ENCODE measurements at regions not wholly inside any gene's neighbourhood (a gene's known extent, or its start where the extent isn't known, plus 50 kb on each side); places are given as distances from the start of the nearest gene placed in this dataset.

- dilution Hi-C loops (cut with HindIII; ENCODE audit: low sequenced_read_pairs, unreplicated experiment) (no loop called here), intact Hi-C loops (cut with micrococcal nuclease) (no loop called here), in situ Hi-C loops (cut with MboI; ENCODE audit: low sequenced_read_pairs) (no loop called here)
- H3K4me3 ChIP-seq (ENCODE audit: insufficient read depth, low read depth, low read length): no peak overlapping the region
- ATAC-seq (ENCODE audit: low read depth): no peak
- no peak for DNase-seq
- no peak overlapping the region for H3K23ac ChIP-seq (ENCODE audit: low read depth, low read length)
- H3K27ac ChIP-seq (ENCODE audit: insufficient read depth, low read length): no peak overlapping the region
- H3K4me1 ChIP-seq (ENCODE audit: control insufficient read depth, insufficient read depth, low read length): no peaks in the 10 kb centered on the region
- no peak overlapping the region for H3K14ac ChIP-seq (replicated peaks; ENCODE audit: low read depth, low read length)
- no peak overlapping the region for H4K8ac ChIP-seq (ENCODE audit: low read depth in 2 of 2, low read length in 2 of 2)
- H3K4ac ChIP-seq (ENCODE audit: low read depth, low read length): no peak overlapping the region
- no peak overlapping the region for H2AK5ac ChIP-seq (ENCODE audit: low read depth, low read length)
- H2BK120ac ChIP-seq (ENCODE audit: low read depth, low read length): no peak overlapping the region
- H4K91ac ChIP-seq (ENCODE audit: insufficient read depth, low read depth, low read length): no peak overlapping the region
- H3K56ac ChIP-seq (ENCODE audit: extremely low read depth, insufficient read depth, low read length): no peak overlapping the region
- H3K4me2 ChIP-seq (ENCODE audit: low read depth, low read length): no peak overlapping the region
- H4K20me1 ChIP-seq (ENCODE audit: insufficient read depth, low read length): no peaks in the 10 kb centered on the region
- H2AFZ ChIP-seq (replicated peaks; ENCODE audit: low read length, poor library complexity): no peak overlapping the region
- H2BK20ac ChIP-seq (ENCODE audit: low read depth, low read length): no peak overlapping the region
- no peaks in the 10 kb centered on the region for H3K79me1 ChIP-seq (ENCODE audit: low read depth in 1 of 2, low read length in 2 of 2)
- POLR2A ChIA-PET (ENCODE audit: unreplicated experiment): no interaction called here
- no peak overlapping the region for H3K18ac ChIP-seq (ENCODE audit: low read depth, low read length)
- no peak overlapping the region for H2BK15ac ChIP-seq (ENCODE audit: low read depth, low read length)
- H3K9me3 ChIP-seq (ENCODE audit: control insufficient read depth, insufficient read depth, low read length): no peaks in the 10 kb centered on the region
- no TSS peak for BruUV-seq (replicated peaks)
- no peak overlapping the region for H3K9ac ChIP-seq (ENCODE audit: low read depth, low read length)
- H3K36me3 ChIP-seq (ENCODE audit: control insufficient read depth, insufficient read depth, low read length): no peaks in the 10 kb centered on the region
- H2AK9ac ChIP-seq (replicated peaks; ENCODE audit: low read depth, low read length, poor library complexity): no peak overlapping the region
- TF ChIP-seq RFX5 (IDR thresholded peaks at IDR 0.05; ENCODE audit: low read depth, low read length) (no peak), MAFK (IDR thresholded peaks at IDR 0.05; ENCODE audit: low read depth, low read length) (no peak), NFE2L2 (IDR thresholded peaks at IDR 0.05; ENCODE audit: low read depth, low read length) (no peak), RAD21 (IDR thresholded peaks at IDR 0.05; ENCODE audit: low read length) (no peak), CHD1 (IDR thresholded peaks at IDR 0.05; ENCODE audit: low read depth, low read length) (no peak), ELK1 (IDR thresholded peaks at IDR 0.05; ENCODE audit: borderline replicate concordance, low read depth, low read length) (no peak), RCOR1 (IDR thresholded peaks at IDR 0.05; ENCODE audit: insufficient replicate concordance, low read length) (no peak), FOS (IDR thresholded peaks at IDR 0.05; ENCODE audit: low read depth, low read length) (no peak)
- no peaks in the 10 kb centered on the region for H3K9me1 ChIP-seq (ENCODE audit: insufficient read depth, low read length)
- no CpG with 5 or more reads among the region's 2 CpGs for WGBS, 2 experiments (ENCODE audit: extremely low coverage in 2 of 2, insufficient read length in 1 of 2)
- no peak overlapping the region for H4K5ac ChIP-seq (ENCODE audit: low read depth, low read length)
- no peak overlapping the region for H2BK5ac ChIP-seq (ENCODE audit: low read depth, low read length, poor library complexity, severe bottlenecking)
- H3K27me3 ChIP-seq (ENCODE audit: control insufficient read depth, insufficient read depth, low read length): peaks cover 10% of the 10 kb centered on the region
- CTCF ChIA-PET: no interaction called here
These were observed 75.5 kb upstream of the RANBP3L start for GRCh38 chr5:36377192-36377591.

Measured in IMR-90 (cell line).